ENCODE measurements at regions not wholly inside any gene's neighbourhood (a gene's known extent, or its start where the extent isn't known, plus 50 kb on each side); places are given as distances from the start of the nearest gene placed in this dataset.
"Not testable (repeated sequence)": the region's sequence is repeated elsewhere in the genome, so short reads cannot be mapped to it uniquely, and the experiment has no call there.

GRCh38 chr10:113495553-113495952, 57.3 kb upstream of the HABP2 start:
- DNase-seq (ENCODE audit: low spot score), result no peak

- no peak for DNase-seq (ENCODE audit: low spot score)
Observed at GRCh38 chr10:113496111-113497109, 56.4 kb upstream of the HABP2 start.

- no peak for DNase-seq (ENCODE audit: low spot score)
Observed at GRCh38 chr10:113497198-113497597, 55.7 kb upstream of the HABP2 start.

DNA sequence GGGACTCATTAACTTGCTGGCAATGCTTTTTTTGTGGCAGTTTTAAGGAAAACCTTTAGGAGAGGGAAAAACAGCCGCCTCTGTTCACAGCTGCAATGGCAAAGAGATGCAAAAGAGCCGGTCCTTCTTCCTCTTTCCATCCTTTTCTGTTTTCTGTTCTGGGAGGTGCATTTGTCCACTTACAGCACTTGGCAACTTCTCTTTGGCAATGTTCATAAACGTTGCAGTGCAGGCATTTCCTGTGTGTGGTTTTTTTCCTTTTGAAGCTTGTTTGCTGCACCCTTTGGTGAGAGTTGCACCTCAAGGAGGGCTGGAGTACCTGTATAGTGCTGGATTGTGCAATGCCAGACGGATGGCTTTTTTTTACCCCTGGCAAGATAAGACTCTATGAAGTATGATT, 53.9 kb upstream of the HABP2 start:
- DNase-seq (ENCODE audit: low spot score), result no peak

DNA sequence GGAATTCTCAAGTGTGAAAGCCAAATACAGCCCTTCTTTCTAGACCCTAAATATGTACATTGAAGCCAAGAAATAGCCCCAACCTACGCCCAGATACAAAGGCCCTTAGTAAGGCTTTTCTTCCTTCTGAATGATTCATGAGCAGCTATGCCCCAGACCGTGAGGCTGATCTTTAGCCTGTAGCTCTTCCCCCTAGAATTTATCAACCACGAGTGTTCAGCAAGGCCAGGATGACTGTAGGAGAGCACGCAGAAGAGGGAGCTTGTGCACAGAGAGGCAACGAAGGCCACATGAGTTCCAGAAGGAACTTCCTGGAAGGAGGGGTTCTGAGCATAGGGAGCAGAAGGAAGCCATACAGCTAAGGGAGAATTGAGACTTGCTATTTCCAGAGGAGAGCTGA, 53.0 kb upstream of the HABP2 start:
- DNase-seq (ENCODE audit: low spot score), result no peak

GRCh38 chr10:113501031-113501430, 51.8 kb upstream of the HABP2 start:
- not testable (repeated sequence) for DNase-seq (ENCODE audit: low spot score)

All from ureter (tissue), 1 donor.